ENCODE measurements at regions not wholly inside any gene's neighbourhood (a gene's known extent, or its start where the extent isn't known, plus 50 kb on each side); places are given as distances from the start of the nearest gene placed in this dataset.

GRCh38 chr12:100675432-100675831 is 101.9 kb downstream of the GAS2L3 start:
- DNase-seq, result no peak

GRCh38 chr12:100681074-100681473 is 107.6 kb downstream of the GAS2L3 start:
- no peak for DNase-seq

- DNase-seq, result no peak
Measured at GRCh38 chr12:100682178-100682577, 108.7 kb downstream of the GAS2L3 start.

- DNase-seq, result no peak
Measured at GRCh38 chr12:100687686-100688085, 106.9 kb upstream of the ANO4 start.

GRCh38 chr12:100688451-100688864 is 106.1 kb upstream of the ANO4 start:
- no peak for DNase-seq

GRCh38 chr12:100692502-100692901 is 102.1 kb upstream of the ANO4 start:
- no peak for DNase-seq

- no peak for DNase-seq
Measured at GRCh38 chr12:100698518-100698917, 96.1 kb upstream of the ANO4 start.

- DNase-seq, result peak; percentile 55
Measured at GRCh38 chr12:100699209-100699608, 95.4 kb upstream of the ANO4 start.

- no peak for DNase-seq
Measured at GRCh38 chr12:100703337-100703736, 91.2 kb upstream of the ANO4 start.

GRCh38 chr12:100703868-100704267 is 90.7 kb upstream of the ANO4 start:
- no peak for DNase-seq

GRCh38 chr12:100706033-100706432 is 88.5 kb upstream of the ANO4 start:
- no peak for DNase-seq

GRCh38 chr12:100708591-100708990 is 86.0 kb upstream of the ANO4 start:
- DNase-seq, result no peak

GRCh38 chr12:100715976-100716944 is 78.3 kb upstream of the ANO4 start:
- no peak for DNase-seq

GRCh38 chr12:100716945-100717732 is 77.4 kb upstream of the ANO4 start:
- DNase-seq, result no peak

GRCh38 chr12:100717733-100718067 is 76.9 kb upstream of the ANO4 start:
- DNase-seq, result no peak

- DNase-seq, result no peak
Measured at GRCh38 chr12:100718187-100718586, 76.4 kb upstream of the ANO4 start.

- DNase-seq, result no peak
Measured at GRCh38 chr12:100720016-100720654, 74.4 kb upstream of the ANO4 start.

- no peak for DNase-seq
Measured at GRCh38 chr12:100721169-100721568, 73.4 kb upstream of the ANO4 start.

GRCh38 chr12:100724071-100724470 is 70.5 kb upstream of the ANO4 start:
- no peak for DNase-seq

- no peak for DNase-seq
Measured at GRCh38 chr12:100733817-100734593, 60.6 kb upstream of the ANO4 start.

GRCh38 chr12:100737168-100737567 is 57.4 kb upstream of the ANO4 start:
- no peak for DNase-seq

- no peak for DNase-seq
Measured at GRCh38 chr12:100738086-100738485, 56.5 kb upstream of the ANO4 start.

Data from SIG-M5 (cell line).